GM12873 (cell line): ENCODE measurements at regions not wholly inside any gene's neighbourhood (a gene's known extent, or its start where the extent isn't known, plus 50 kb on each side); places are given as distances from the start of the nearest gene placed in this dataset.

ENCODE experiments used
- CTCF ChIP-seq: IDR thresholded peaks from 2 replicates; pipeline ENCODE4 v1.5.1; 2012; ENCODE audit warnings: low read depth, mild to moderate bottlenecking, moderate library complexity, low read length, control low read depth; ENCODE audit not compliant: insufficient read depth; ENCODE audit errors: missing control alignments

GRCh38 chr6:117167520-117168271, 97.7 kb upstream of the VGLL2 start:
- peak; percentile 30 for TF ChIP-seq CTCF

GRCh38 chr6:117168296-117169063, 96.9 kb upstream of the VGLL2 start:
- TF ChIP-seq CTCF = no peak

- TF ChIP-seq CTCF = no peak
Observed at GRCh38 chr6:117169064-117169665, 96.2 kb upstream of the VGLL2 start.

GRCh38 chr6:117169781-117170281, 95.5 kb upstream of the VGLL2 start:
- no peak for TF ChIP-seq CTCF

- no peak for TF ChIP-seq CTCF
Observed at GRCh38 chr6:117174835-117175360, 90.5 kb upstream of the VGLL2 start.

- peak; percentile 47 for TF ChIP-seq CTCF
Observed at GRCh38 chr6:117188627-117189201, 76.6 kb upstream of the VGLL2 start.
